ENCODE measurements at regions not wholly inside any gene's neighbourhood (a gene's known extent, or its start where the extent isn't known, plus 50 kb on each side); places are given as distances from the start of the nearest gene placed in this dataset.

GRCh38 chr5:4395752-4396151 lies 744.4 kb upstream of the ADAMTS16 start:
- no peaks in the 10 kb centered on the region for H3K36me3 ChIP-seq (ENCODE audit: low read depth)
- TF ChIP-seq CTCF (IDR thresholded peaks at IDR 0.05; ENCODE audit: poor library complexity, severe bottlenecking) = no peak
- no peak overlapping the region for H3K27ac ChIP-seq (ENCODE audit: poor library complexity, severe bottlenecking)
- H3K4me1 ChIP-seq (ENCODE audit: insufficient read depth, poor library complexity, severe bottlenecking) = no peaks in the 10 kb centered on the region
- no peaks in the 10 kb centered on the region for H3K27me3 ChIP-seq (ENCODE audit: insufficient read depth, poor library complexity, severe bottlenecking)
- DNase-seq (ENCODE audit: low spot score) = no peak
- H3K4me3 ChIP-seq (ENCODE audit: severe bottlenecking) = no peak overlapping the region
- H3K9me3 ChIP-seq (ENCODE audit: severe bottlenecking) = peaks cover 11% of the 10 kb centered on the region
- ATAC-seq (ENCODE audit: low read depth) = no peak

- no peak overlapping the region for H3K27ac ChIP-seq (ENCODE audit: poor library complexity, severe bottlenecking)
- DNase-seq (ENCODE audit: low spot score) (no peak), ATAC-seq (ENCODE audit: low read depth) (0 out of 3 replicates have a peak, but pooled peaks have one; percentile 27)
- no peaks in the 10 kb centered on the region for H3K9me3 ChIP-seq (ENCODE audit: severe bottlenecking)
- no peaks in the 10 kb centered on the region for H3K4me1 ChIP-seq (ENCODE audit: insufficient read depth, poor library complexity, severe bottlenecking)
- no peak overlapping the region for H3K4me3 ChIP-seq (ENCODE audit: severe bottlenecking)
- no peaks in the 10 kb centered on the region for H3K36me3 ChIP-seq (ENCODE audit: low read depth)
- TF ChIP-seq CTCF (IDR thresholded peaks at IDR 0.05; ENCODE audit: poor library complexity, severe bottlenecking) = peak; percentile 52
- H3K27me3 ChIP-seq (ENCODE audit: insufficient read depth, poor library complexity, severe bottlenecking) = no peaks in the 10 kb centered on the region
These were observed 734.4 kb upstream of the ADAMTS16 start for GRCh38 chr5:4405614-4406219.

- H3K27ac ChIP-seq (ENCODE audit: poor library complexity, severe bottlenecking) = no peak overlapping the region
- H3K36me3 ChIP-seq (ENCODE audit: low read depth) = no peaks in the 10 kb centered on the region
- no peak for TF ChIP-seq CTCF (IDR thresholded peaks at IDR 0.05; ENCODE audit: poor library complexity, severe bottlenecking)
- DNase-seq (ENCODE audit: low spot score) (no peak), ATAC-seq (ENCODE audit: low read depth) (no peak)
- H3K4me3 ChIP-seq (ENCODE audit: severe bottlenecking) = no peak overlapping the region
- H3K9me3 ChIP-seq (ENCODE audit: severe bottlenecking) = no peaks in the 10 kb centered on the region
- peaks cover 4% of the 10 kb centered on the region for H3K27me3 ChIP-seq (ENCODE audit: insufficient read depth, poor library complexity, severe bottlenecking)
- no peaks in the 10 kb centered on the region for H3K4me1 ChIP-seq (ENCODE audit: insufficient read depth, poor library complexity, severe bottlenecking)
These were observed 730.0 kb upstream of the ADAMTS16 start for GRCh38 chr5:4410151-4410550.

GRCh38 chr5:4411664-4412063 lies 728.5 kb upstream of the ADAMTS16 start:
- H3K4me1 ChIP-seq (ENCODE audit: insufficient read depth, poor library complexity, severe bottlenecking) = no peaks in the 10 kb centered on the region
- TF ChIP-seq CTCF (IDR thresholded peaks at IDR 0.05; ENCODE audit: poor library complexity, severe bottlenecking) = no peak
- no peak for ATAC-seq (ENCODE audit: low read depth)

GRCh38 chr5:4413996-4414395 lies 726.1 kb upstream of the ADAMTS16 start:
- Histone ChIP-seq H3K27me3 (ENCODE audit: insufficient read depth, poor library complexity, severe bottlenecking) (peaks cover 4% of the 10 kb centered on the region), H3K27ac (ENCODE audit: poor library complexity, severe bottlenecking) (no peak overlapping the region)
- ATAC-seq (ENCODE audit: low read depth) = no peak

More at GRCh38 chr5:4411664-4412063, 728.5 kb upstream of the ADAMTS16 start:
- no peak overlapping the region for H3K4me3 ChIP-seq (ENCODE audit: severe bottlenecking)
- peaks cover 4% of the 10 kb centered on the region for H3K27me3 ChIP-seq (ENCODE audit: insufficient read depth, poor library complexity, severe bottlenecking)
- H3K36me3 ChIP-seq (ENCODE audit: low read depth) = no peaks in the 10 kb centered on the region
- no peak for DNase-seq (ENCODE audit: low spot score)
- H3K27ac ChIP-seq (ENCODE audit: poor library complexity, severe bottlenecking) = no peak overlapping the region
- peaks cover 3% of the 10 kb centered on the region for H3K9me3 ChIP-seq (ENCODE audit: severe bottlenecking)

More at GRCh38 chr5:4413996-4414395, 726.1 kb upstream of the ADAMTS16 start:
- H3K4me3 ChIP-seq (ENCODE audit: severe bottlenecking) = no peak overlapping the region
- no peaks in the 10 kb centered on the region for H3K36me3 ChIP-seq (ENCODE audit: low read depth)
- peaks cover 3% of the 10 kb centered on the region for H3K9me3 ChIP-seq (ENCODE audit: severe bottlenecking)
- no peak for TF ChIP-seq CTCF (IDR thresholded peaks at IDR 0.05; ENCODE audit: poor library complexity, severe bottlenecking)
- no peak for DNase-seq (ENCODE audit: low spot score)
- no peaks in the 10 kb centered on the region for H3K4me1 ChIP-seq (ENCODE audit: insufficient read depth, poor library complexity, severe bottlenecking)
